ENCODE measurements at regions not wholly inside any gene's neighbourhood (a gene's known extent, or its start where the extent isn't known, plus 50 kb on each side); places are given as distances from the start of the nearest gene placed in this dataset.

GRCh38 chr19:13615890-13616289, 109.6 kb upstream of the CACNA1A start:
- DNase-seq (ENCODE audit: low spot score) (no peak), ATAC-seq (no peak)
- H3K4me1 Mint-ChIP-seq, result no peaks in the 10 kb centered on the region; the same call in 2 of the 3 replicates
- H3K4me3 ChIP-seq, result no peak overlapping the region
- peaks cover 7% of the 10 kb centered on the region for H3K27me3 Mint-ChIP-seq (ENCODE audit: insufficient read depth, low read depth, poor library complexity)
- TF ChIP-seq CTCF (conservative IDR thresholded peaks at IDR 0.05; ENCODE audit: low read depth in 2 of 2) (no peak), EZH2 (IDR thresholded peaks at IDR 0.05; ENCODE audit: low read depth, unreplicated experiment) (no peak), ZNF331 (CRISPR knock-in tag; IDR thresholded peaks at IDR 0.05; ENCODE audit: low read depth) (no peak), REST (IDR thresholded peaks at IDR 0.05; ENCODE audit: unreplicated experiment) (no peak), EZH2phosphoT487 (IDR thresholded peaks at IDR 0.05; ENCODE audit: unreplicated experiment) (no peak), ETS1 (IDR thresholded peaks at IDR 0.05) (no peak), CREB1 (CRISPR knock-in tag; IDR thresholded peaks at IDR 0.05; ENCODE audit: low read depth) (no peak), ZNF114 (CRISPR knock-in tag; IDR thresholded peaks at IDR 0.05) (no peak), ZNF462 (CRISPR knock-in tag; IDR thresholded peaks at IDR 0.05) (no peak), STAT1 (IDR thresholded peaks at IDR 0.05; ENCODE audit: unreplicated experiment) (no peak), JUNB (IDR thresholded peaks at IDR 0.05; ENCODE audit: unreplicated experiment) (no peak), POLR2AphosphoS5 (IDR thresholded peaks at IDR 0.05; ENCODE audit: low read depth) (no peak), NANOG (IDR thresholded peaks at IDR 0.05; ENCODE audit: borderline replicate concordance) (no peak)
- no peak overlapping the region for H3K4me2 ChIP-seq
- no peaks in the 10 kb centered on the region for H4K20me1 ChIP-seq (replicated peaks; ENCODE audit: insufficient read depth)
- H2AFZ ChIP-seq, result no peak overlapping the region
- H3K27ac ChIP-seq (ENCODE audit: low read depth), result no peak overlapping the region
- no peaks in the 10 kb centered on the region for H3K36me3 Mint-ChIP-seq (ENCODE audit: low read depth)
- H3K4me1 ChIP-seq (ENCODE audit: insufficient read depth), result no peaks in the 10 kb centered on the region
- H3K9me2 ChIP-seq (ENCODE audit: insufficient read depth), result no peaks in the 10 kb centered on the region
- no peaks in the 10 kb centered on the region for H3K9me3 Mint-ChIP-seq
- no peaks in the 10 kb centered on the region for H3K79me2 ChIP-seq (replicated peaks; ENCODE audit: insufficient read depth)
- no peaks in the 10 kb centered on the region for H3K27me3 ChIP-seq (ENCODE audit: insufficient read depth)
- no peak overlapping the region for H3K27ac Mint-ChIP-seq
- no peak overlapping the region for H3K4me3 Mint-ChIP-seq
- H3K36me3 ChIP-seq (ENCODE audit: insufficient read depth), result no peaks in the 10 kb centered on the region
- no peaks in the 10 kb centered on the region for H3F3A ChIP-seq (replicated peaks; ENCODE audit: low read depth)

All from GM23338 (cell line).